PC-3 (cell line): ENCODE measurements at regions not wholly inside any gene's neighbourhood (a gene's known extent, or its start where the extent isn't known, plus 50 kb on each side); places are given as distances from the start of the nearest gene placed in this dataset.

ENCODE experiments used
- EZH2 ChIP-seq: fragments of 300-600 bp; sonication (generic); IDR thresholded peaks from one replicate; pipeline ENCODE4 v1.6.1; 2017; ENCODE audit warnings: antibody characterized with exemption, mild to moderate bottlenecking, low read length; ENCODE audit not compliant: unreplicated experiment
- TF ChIP-seq, protein P1 (sequence below): fragments of 300-600 bp; sonication (generic); conservative IDR thresholded peaks from 2 replicates; pipeline ENCODE4 v1.5.1; 2017; ENCODE audit warnings: antibody characterized with exemption, low read depth, mild to moderate bottlenecking, low read length

DNA sequence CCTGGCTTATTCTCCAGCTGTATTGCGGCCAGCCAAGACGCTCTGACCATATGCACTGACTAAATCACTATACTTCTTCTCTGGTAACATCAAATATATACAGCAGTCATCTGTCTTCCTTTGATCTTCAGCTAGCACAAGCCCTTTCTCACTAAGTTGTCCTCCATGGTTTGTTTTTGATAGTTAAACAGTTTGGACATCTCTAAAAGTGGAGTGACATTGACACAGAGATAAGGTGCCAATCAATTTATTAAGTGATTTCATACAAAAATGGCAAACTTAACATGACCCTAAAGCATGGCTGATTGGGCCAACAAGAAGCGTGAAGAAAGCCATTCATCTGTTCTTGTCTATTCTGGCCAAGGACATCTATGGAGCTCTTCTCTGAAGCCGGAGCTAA is 334.9 kb downstream of the NKX6-1 start:
- TF ChIP-seq, protein P1, sequence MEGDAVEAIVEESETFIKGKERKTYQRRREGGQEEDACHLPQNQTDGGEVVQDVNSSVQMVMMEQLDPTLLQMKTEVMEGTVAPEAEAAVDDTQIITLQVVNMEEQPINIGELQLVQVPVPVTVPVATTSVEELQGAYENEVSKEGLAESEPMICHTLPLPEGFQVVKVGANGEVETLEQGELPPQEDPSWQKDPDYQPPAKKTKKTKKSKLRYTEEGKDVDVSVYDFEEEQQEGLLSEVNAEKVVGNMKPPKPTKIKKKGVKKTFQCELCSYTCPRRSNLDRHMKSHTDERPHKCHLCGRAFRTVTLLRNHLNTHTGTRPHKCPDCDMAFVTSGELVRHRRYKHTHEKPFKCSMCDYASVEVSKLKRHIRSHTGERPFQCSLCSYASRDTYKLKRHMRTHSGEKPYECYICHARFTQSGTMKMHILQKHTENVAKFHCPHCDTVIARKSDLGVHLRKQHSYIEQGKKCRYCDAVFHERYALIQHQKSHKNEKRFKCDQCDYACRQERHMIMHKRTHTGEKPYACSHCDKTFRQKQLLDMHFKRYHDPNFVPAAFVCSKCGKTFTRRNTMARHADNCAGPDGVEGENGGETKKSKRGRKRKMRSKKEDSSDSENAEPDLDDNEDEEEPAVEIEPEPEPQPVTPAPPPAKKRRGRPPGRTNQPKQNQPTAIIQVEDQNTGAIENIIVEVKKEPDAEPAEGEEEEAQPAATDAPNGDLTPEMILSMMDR: no peak
- no peak for TF ChIP-seq EZH2
